ENCODE measurements at regions not wholly inside any gene's neighbourhood (a gene's known extent, or its start where the extent isn't known, plus 50 kb on each side); places are given as distances from the start of the nearest gene placed in this dataset.

GRCh38 chr3:107153981-107154380 is 223.3 kb upstream of the CCDC54 start:
- TF ChIP-seq CTCF (IDR thresholded peaks at IDR 0.05): no peak
- no peak for TF ChIP-seq POLR2A (IDR thresholded peaks at IDR 0.05)
